ENCODE measurements at regions not wholly inside any gene's neighbourhood (a gene's known extent, or its start where the extent isn't known, plus 50 kb on each side); places are given as distances from the start of the nearest gene placed in this dataset.

- no peak for DNase-seq
Observed at GRCh38 chr3:88586121-88586640, 436.4 kb downstream of the C3orf38 start.

- DNase-seq, result no peak
Observed at GRCh38 chr3:88589138-88589537, 439.4 kb downstream of the C3orf38 start.

- DNase-seq, result no peak
Observed at GRCh38 chr3:88595026-88595425, 445.3 kb downstream of the C3orf38 start.

- DNase-seq, result no peak
Observed at GRCh38 chr3:88596451-88596850, 446.7 kb downstream of the C3orf38 start.

GRCh38 chr3:88610820-88611219 is 461.1 kb downstream of the C3orf38 start:
- no peak for DNase-seq

- no peak for DNase-seq
Observed at GRCh38 chr3:88611826-88612326, 462.1 kb downstream of the C3orf38 start.

- DNase-seq, result no peak
Observed at GRCh38 chr3:88616413-88616812, 466.7 kb downstream of the C3orf38 start.

GRCh38 chr3:88617283-88617682 is 467.5 kb downstream of the C3orf38 start:
- no peak for DNase-seq

- no peak for DNase-seq
Observed at GRCh38 chr3:88618021-88618645, 468.4 kb downstream of the C3orf38 start.

- no peak for DNase-seq
Observed at GRCh38 chr3:88621586-88621985, 471.8 kb downstream of the C3orf38 start.

GRCh38 chr3:88623709-88624108 is 473.9 kb downstream of the C3orf38 start:
- DNase-seq, result no peak

GRCh38 chr3:88626456-88627120 is 476.8 kb downstream of the C3orf38 start:
- DNase-seq, result no peak

- DNase-seq, result no peak
Observed at GRCh38 chr3:88628901-88629300, 478.5 kb upstream of the EPHA3 start.

- DNase-seq, result no peak
Observed at GRCh38 chr3:88632226-88632625, 475.2 kb upstream of the EPHA3 start.

- no peak for DNase-seq
Observed at GRCh38 chr3:88640581-88640980, 466.8 kb upstream of the EPHA3 start.

GRCh38 chr3:88641033-88641604 is 466.3 kb upstream of the EPHA3 start:
- no peak for DNase-seq

- DNase-seq, result no peak
Observed at GRCh38 chr3:88657459-88657858, 450.0 kb upstream of the EPHA3 start.

- DNase-seq, result no peak
Observed at GRCh38 chr3:88661433-88661824, 446.0 kb upstream of the EPHA3 start.

GRCh38 chr3:88668180-88668579 is 439.2 kb upstream of the EPHA3 start:
- DNase-seq, result no peak

GRCh38 chr3:88671573-88671972 is 435.8 kb upstream of the EPHA3 start:
- no peak for DNase-seq

- DNase-seq, result no peak
Observed at GRCh38 chr3:88677298-88677697, 430.1 kb upstream of the EPHA3 start.

- no peak for DNase-seq
Observed at GRCh38 chr3:88678747-88679146, 428.7 kb upstream of the EPHA3 start.

GRCh38 chr3:88690287-88690686 is 417.1 kb upstream of the EPHA3 start:
- no peak for DNase-seq

GRCh38 chr3:88691081-88691480 is 416.3 kb upstream of the EPHA3 start:
- DNase-seq, result no peak

Data from activated CD4-positive, alpha-beta T cell treated with anti-CD3 and anti-CD28 coated beads, Interleukin-2, amount 50 U/mL, for 48 hours (primary cell).